ENCODE measurements at regions not wholly inside any gene's neighbourhood (a gene's known extent, or its start where the extent isn't known, plus 50 kb on each side); places are given as distances from the start of the nearest gene placed in this dataset.

GRCh38 chr4:124015766-124016165 is 619.2 kb downstream of the SPRY1 start:
- TF ChIP-seq CTCF (IDR thresholded peaks at IDR 0.05; ENCODE audit: low read length) (no peak), EZH2 (IDR thresholded peaks at IDR 0.05; ENCODE audit: borderline replicate concordance, low read length) (no peak)
